Adipose tissue (tissue), 3 donors: ENCODE measurements at regions not wholly inside any gene's neighbourhood (a gene's known extent, or its start where the extent isn't known, plus 50 kb on each side); places are given as distances from the start of the nearest gene placed in this dataset.
"Not testable (repeated sequence)": the region's sequence is repeated elsewhere in the genome, so short reads cannot be mapped to it uniquely, and the experiment has no call there.

Experiments
- H3K27ac ChIP-seq: one replicate; pipeline ENCODE4 v1.5.1; 2013; ENCODE audit warnings: low read depth, low read length
- WGBS, 3 donors: extraction: QIAGEN DNeasy Blood & Tissue Kit; methylation state at CpG; one replicate each; pipeline ENCODE4 v1.1.7; 2013; 5-methylcytosine and 5-hydroxymethylcytosine counted together
- donor health status: healthy with polysubstance abuse.
- donor health status: Bipolar disorder and iron deficiency.
- donor health status: healthy.

DNA sequence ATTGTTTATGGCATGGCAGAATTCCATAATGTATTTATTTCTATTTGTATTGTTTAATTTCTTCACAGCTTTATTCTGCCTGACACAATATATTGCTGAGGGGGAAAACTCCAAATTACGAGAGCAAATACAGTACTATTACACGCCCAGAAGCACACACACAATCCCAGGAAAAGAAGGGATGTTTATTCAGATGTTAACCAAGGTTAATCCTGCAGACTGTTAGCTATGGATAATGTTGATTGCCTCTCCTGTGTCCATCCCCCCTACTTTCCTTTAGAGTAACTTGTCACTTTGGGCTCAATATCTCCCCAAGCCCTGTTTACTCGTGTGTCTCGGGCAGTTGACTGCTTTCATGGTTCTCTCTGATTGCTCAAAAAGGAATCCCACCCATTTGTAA lies 84.2 kb upstream of the ERCC6L2 start:
- 70 to 81% (median 77%) methylated on average over 4 of the region's 4 CpGs for WGBS, 3 donors
- H3K27ac ChIP-seq, result no peak overlapping the region

DNA sequence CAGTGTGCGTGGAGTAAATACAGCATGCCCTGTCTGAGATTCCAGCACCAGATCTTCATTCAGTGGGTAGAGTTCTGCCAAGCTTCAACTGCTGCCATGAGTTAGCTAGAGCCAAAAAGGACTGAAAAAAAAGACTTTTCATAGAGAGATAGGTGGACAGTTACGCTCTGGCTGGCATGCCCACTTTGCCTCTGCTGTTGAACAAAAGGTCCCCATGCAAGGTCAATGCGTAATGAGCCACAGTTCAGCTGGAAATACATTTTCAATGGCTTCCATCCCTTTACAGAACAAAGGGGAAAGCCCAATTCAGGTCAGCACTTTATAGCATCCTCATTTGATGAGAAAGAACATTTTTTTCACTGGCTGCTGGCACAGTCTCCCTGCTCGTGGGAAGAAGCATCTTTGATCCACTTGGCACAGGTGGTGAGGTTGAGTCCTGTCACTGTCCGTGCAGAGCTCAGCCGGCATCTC lies 86.9 kb upstream of the ERCC6L2 start:
- H3K27ac ChIP-seq, result no peak overlapping the region
- 72 to 80% (median 73%) methylated on average over 6 of the region's 6 CpGs for WGBS, 3 donors

DNA sequence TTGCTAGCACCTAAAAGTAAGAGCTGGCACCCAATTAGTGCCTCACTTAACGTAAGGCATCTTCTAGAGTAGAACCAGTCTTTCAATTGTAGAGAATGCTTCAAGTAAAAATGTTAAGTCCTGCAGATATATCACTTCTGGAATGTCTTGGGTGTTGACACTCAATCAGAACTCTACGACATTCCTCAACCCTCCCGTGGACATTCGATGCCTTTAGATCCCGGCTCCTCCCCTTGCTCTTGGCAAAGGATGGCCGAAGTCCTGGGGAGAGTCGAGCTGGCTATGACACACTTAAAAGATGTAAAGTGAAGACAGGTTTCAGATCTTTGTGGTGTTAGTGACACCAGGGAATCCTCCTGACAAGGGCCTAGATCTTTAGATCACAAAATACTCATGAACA lies 87.5 kb upstream of the ERCC6L2 start:
- WGBS, 3 donors, result 60 to 76% (median 68%) methylated on average over 7 of the region's 7 CpGs
- no peak overlapping the region for H3K27ac ChIP-seq

DNA sequence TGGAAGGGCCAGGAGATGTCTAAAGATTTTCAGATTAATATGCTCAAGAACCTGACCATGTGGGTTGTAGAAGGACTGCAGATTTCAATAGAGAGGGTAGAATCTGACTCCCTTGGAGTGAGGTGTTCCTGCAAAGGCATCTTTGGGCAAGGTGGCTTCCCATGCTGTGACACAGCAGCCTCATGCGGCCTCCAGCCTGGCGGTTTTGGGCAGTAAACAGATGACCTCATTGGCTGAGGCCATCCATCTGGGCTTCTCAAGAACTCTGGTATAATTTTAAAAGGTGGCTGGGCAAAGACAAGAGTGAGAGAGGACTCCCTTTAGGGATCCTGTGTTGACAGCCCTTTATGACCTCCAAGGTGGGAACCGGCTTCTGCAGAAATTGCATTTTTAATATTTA lies 90.3 kb upstream of the ERCC6L2 start:
- H3K27ac ChIP-seq, result no peak overlapping the region
- 94 to 95% (median 94%) methylated on average over 3 of the region's 3 CpGs for WGBS, 3 donors

DNA sequence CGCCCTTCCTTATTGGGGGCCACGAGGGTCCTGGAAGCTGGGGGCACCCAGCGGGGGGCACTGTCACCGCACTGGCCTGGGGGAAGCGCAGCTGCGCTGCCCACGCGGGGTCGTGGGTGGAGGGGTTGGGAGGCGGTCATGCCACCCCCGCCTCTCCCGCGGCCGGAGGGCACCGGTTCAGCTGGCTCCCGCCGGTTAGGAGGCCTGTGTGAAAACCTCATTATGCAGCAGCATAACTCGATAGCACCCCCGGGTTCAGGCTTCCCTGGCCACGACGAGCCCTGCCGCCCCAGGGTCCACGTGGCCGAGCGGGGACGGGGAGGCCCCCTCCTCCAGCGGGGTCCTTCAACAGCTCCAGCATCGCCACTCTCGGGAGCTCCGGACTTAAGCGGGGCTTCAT lies 91.2 kb upstream of the ERCC6L2 start:
- 90 to 93% (median 92%) methylated on average over 31 of the region's 31 CpGs for WGBS, 3 donors
- H3K27ac ChIP-seq, result no peak overlapping the region

DNA sequence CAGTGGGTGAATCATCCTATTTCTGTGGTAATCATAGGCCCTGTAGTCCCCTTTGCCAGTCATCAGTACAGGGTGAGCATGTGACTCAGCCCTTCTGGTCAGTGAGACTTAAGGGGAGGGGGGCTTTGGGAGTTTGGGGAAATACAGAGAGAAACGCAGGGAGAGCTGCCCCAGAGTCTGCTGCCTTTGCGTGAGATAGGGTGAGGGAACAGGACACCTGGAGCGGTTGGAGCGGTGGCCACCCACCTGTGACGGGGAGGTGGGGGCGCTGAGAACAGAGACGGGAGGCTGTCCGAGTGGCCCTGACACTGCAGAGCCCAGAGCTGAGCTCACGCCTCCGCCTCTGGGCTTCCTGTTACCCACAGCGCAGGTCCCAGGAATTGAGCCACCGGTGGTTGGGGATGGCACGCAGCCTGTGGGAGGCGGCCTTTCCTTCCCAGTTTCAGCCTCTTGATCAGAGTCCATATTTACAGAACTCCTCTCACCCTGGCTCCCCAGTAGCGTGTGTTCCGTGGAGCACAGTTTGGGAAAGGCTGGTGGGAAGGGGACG lies 92.0 kb upstream of the ERCC6L2 start:
- WGBS, 3 donors, result 89 to 96% (median 93%) methylated on average over 16 to 17 of the region's 17 CpGs

GRCh38 chr9:95780751-95781150 lies 94.7 kb upstream of the ERCC6L2 start:
- H3K27ac ChIP-seq, result no peak overlapping the region
- 92 to 97% (median 94%) methylated on average over 6 of the region's 6 CpGs for WGBS, 3 donors

More for the DNA sequence above, 92.0 kb upstream of the ERCC6L2 start:
- H3K27ac ChIP-seq, result no peak overlapping the region

DNA sequence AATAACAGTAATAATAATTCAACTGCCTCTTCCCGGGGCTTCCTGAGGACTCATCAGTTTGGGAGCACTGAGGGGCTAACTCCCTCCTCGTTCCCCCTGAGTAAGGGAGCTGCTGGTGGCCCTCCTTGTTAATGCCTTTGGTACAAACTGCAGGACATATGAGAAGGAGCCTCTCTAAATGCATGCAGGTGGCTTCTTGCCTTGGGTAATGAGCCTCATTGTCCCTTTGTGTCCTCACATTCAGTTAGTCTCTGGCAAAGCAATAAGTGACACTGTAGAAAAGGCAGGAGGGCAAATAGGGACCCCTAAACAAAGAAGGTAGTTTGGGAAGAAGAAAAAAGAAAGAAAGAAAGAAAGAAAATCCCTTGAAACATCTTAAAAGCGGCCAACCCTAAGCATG lies 95.4 kb upstream of the ERCC6L2 start:
- WGBS, 3 donors, result 86 to 91% (median 91%) methylated on average over 3 of the region's 3 CpGs
- H3K27ac ChIP-seq, result no peak overlapping the region

GRCh38 chr9:95779597-95779996 lies 95.9 kb upstream of the ERCC6L2 start:
- H3K27ac ChIP-seq, result not testable (repeated sequence)
- WGBS, 3 donors, result 96 to 100% (median 99%) methylated on average over 7 of the region's 7 CpGs

DNA sequence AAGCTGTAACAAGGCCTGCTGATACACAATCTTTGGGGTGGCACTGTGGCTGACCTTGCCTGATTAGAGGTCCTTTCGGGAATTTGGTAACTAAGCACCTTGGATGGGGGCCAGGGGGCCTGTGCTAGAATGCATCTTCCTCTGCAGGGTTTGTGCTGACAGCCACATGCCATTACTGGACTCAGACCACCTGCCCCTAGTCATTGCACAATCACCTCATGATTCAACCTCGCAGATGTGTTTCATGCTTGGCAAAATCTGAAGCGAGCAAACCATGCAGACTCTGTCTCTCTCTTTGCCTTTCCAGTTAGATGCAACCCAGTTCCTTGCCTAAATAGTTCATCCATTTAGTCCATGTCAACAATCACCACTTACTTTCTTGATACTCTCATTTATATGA lies 96.5 kb upstream of the ERCC6L2 start:
- WGBS, 3 donors, result 76 to 83% (median 77%) methylated on average over 3 of the region's 3 CpGs
- no peak overlapping the region for H3K27ac ChIP-seq

DNA sequence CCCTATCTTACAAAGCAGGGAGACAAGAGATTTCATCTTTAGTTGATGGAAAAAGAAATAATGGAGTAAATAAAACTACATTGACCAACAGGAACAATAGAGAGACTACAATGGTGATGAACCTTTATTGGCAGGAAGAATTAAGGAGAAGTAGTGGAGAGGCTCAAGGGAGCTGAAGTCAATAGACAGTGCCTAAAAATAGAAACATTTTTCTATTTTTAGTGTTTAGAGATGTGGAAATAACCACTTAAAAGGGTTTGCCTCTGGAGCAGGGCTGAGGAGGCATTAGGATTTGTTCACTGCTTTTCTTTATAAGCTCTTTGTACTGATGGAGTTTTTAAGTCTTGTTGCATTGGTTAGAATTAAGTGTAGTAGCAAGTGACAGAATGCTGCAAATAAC lies 98.4 kb upstream of the ERCC6L2 start:
- H3K27ac ChIP-seq, result no peak overlapping the region

DNA sequence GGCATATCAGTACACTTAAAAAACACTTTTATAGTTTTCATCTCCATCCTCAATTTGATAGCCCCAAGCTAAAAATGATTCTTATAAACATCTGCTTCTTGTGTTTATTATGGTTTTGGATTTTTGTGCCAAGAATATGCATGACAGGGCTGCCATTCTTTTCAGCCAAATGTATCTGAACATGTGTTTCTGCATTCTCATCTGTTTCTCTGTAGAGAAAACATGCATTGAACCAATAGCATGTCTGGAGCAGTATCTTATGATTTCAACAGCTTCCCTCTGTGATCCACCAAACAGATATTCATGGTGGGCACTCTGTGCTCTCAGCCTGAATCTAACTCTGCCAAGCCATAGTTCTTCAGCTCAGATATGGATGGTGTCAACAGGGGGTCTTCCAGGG lies 99.3 kb upstream of the ERCC6L2 start:
- H3K27ac ChIP-seq, result no peak overlapping the region

- H3K27ac ChIP-seq, result no peak overlapping the region
- WGBS, 3 donors, result 94 to 98% (median 96%) methylated on average over 5 of the region's 5 CpGs
Observed at GRCh38 chr9:95775191-95775590, 100.3 kb upstream of the ERCC6L2 start.

DNA sequence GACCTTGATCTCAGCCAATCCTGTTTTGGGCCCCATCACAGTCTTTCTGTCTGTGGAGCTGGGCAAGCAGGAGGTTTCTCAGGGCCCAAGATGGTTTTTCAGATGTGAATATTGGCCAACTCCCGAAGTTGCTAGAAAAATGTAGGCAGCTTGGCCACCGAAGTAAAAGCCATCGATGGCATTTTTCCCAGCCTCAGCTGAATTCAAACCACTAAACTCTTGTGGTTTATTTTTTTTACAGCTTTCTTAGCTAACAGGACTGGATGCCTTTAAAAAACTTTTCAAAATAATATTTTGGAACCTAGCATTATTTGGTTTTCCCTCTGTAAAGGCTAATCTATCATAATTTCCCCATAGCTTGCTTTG lies 102.5 kb upstream of the ERCC6L2 start:
- 54 to 77% (median 70%) methylated on average over 3 of the region's 3 CpGs for WGBS, 3 donors
- no peak overlapping the region for H3K27ac ChIP-seq

GRCh38 chr9:95772320-95773052 lies 103.0 kb upstream of the ERCC6L2 start:
- WGBS, 3 donors, result 51 to 69% (median 55%) methylated on average over 29 of the region's 29 CpGs
- H3K27ac ChIP-seq, result no peak overlapping the region

GRCh38 chr9:95771556-95772246 lies 103.8 kb upstream of the ERCC6L2 start:
- 25 to 39% (median 32%) methylated on average over 19 to 20 of the region's 20 CpGs for WGBS, 3 donors
- H3K27ac ChIP-seq, result no peak overlapping the region

- no peak overlapping the region for H3K27ac ChIP-seq
- 53 to 70% (median 68%) methylated on average over 7 of the region's 7 CpGs for WGBS, 3 donors
Observed at GRCh38 chr9:95770653-95771131, 104.8 kb upstream of the ERCC6L2 start.

- H3K27ac ChIP-seq, result no peak overlapping the region
- WGBS, 3 donors, result 78 to 94% (median 87%) methylated on average over 6 of the region's 6 CpGs
Observed at GRCh38 chr9:95769909-95770433, 105.5 kb upstream of the ERCC6L2 start.

GRCh38 chr9:95769473-95769872 lies 106.0 kb upstream of the ERCC6L2 start:
- no peak overlapping the region for H3K27ac ChIP-seq
- 99 to 100% (median 100%) methylated on average over 2 of the region's 2 CpGs for WGBS, 3 donors
